GM18519 (cell line): ENCODE measurements at regions not wholly inside any gene's neighbourhood (a gene's known extent, or its start where the extent isn't known, plus 50 kb on each side); places are given as distances from the start of the nearest gene placed in this dataset.
A peak's percentile ranks its signal among the peaks of the same experiment; 100 is the strongest.
"Not testable (repeated sequence)": the region's sequence is repeated elsewhere in the genome, so short reads cannot be mapped to it uniquely, and the experiment has no call there.

Source experiments
- ATAC-seq: cut with Tn5 transposase; IDR thresholded peaks from one replicate; pipeline ENCODE4 v1.9.1; 2021; ENCODE audit warnings: mild to moderate bottlenecking, moderate library complexity; ENCODE audit not compliant: unreplicated experiment, low FRiP score

GRCh38 chr3:177781686-177782161 is 584.4 kb upstream of the TBL1XR1 start:
- ATAC-seq, result no peak

GRCh38 chr3:177783338-177783737 is 586.1 kb upstream of the TBL1XR1 start:
- ATAC-seq, result no peak

- ATAC-seq, result no peak
These were observed 586.5 kb upstream of the TBL1XR1 start for GRCh38 chr3:177783767-177784166.

GRCh38 chr3:177787279-177788041 is 590.2 kb upstream of the TBL1XR1 start:
- peak; percentile 76 for ATAC-seq

GRCh38 chr3:177789500-177789899 is 592.2 kb upstream of the TBL1XR1 start:
- ATAC-seq, result no peak

- no peak for ATAC-seq
These were observed 595.2 kb upstream of the TBL1XR1 start for GRCh38 chr3:177792311-177793030.

- ATAC-seq, result no peak
These were observed 596.2 kb upstream of the TBL1XR1 start for GRCh38 chr3:177793451-177793850.

GRCh38 chr3:177795216-177795615 is 597.9 kb upstream of the TBL1XR1 start:
- ATAC-seq, result no peak

- no peak for ATAC-seq
These were observed 598.6 kb upstream of the TBL1XR1 start for GRCh38 chr3:177795859-177796258.

GRCh38 chr3:177800147-177800546 is 602.9 kb upstream of the TBL1XR1 start:
- not testable (repeated sequence) for ATAC-seq

GRCh38 chr3:177800561-177800960 is 603.3 kb upstream of the TBL1XR1 start:
- ATAC-seq, result no peak

GRCh38 chr3:177802151-177802900 is 605.0 kb upstream of the TBL1XR1 start:
- no peak for ATAC-seq

- ATAC-seq, result no peak
These were observed 606.2 kb upstream of the TBL1XR1 start for GRCh38 chr3:177803500-177803899.

- no peak for ATAC-seq
These were observed 606.8 kb upstream of the TBL1XR1 start for GRCh38 chr3:177804032-177804431.

- ATAC-seq, result no peak
These were observed 607.4 kb upstream of the TBL1XR1 start for GRCh38 chr3:177804646-177805045.

GRCh38 chr3:177807150-177807875 is 610.0 kb upstream of the TBL1XR1 start:
- no peak for ATAC-seq

- ATAC-seq, result not testable (repeated sequence)
These were observed 611.7 kb upstream of the TBL1XR1 start for GRCh38 chr3:177808928-177809478.

- ATAC-seq, result no peak
These were observed 612.9 kb upstream of the TBL1XR1 start for GRCh38 chr3:177810162-177810623.

- no peak for ATAC-seq
These were observed 613.8 kb upstream of the TBL1XR1 start for GRCh38 chr3:177811112-177811511.

- no peak for ATAC-seq
These were observed 614.6 kb upstream of the TBL1XR1 start for GRCh38 chr3:177811835-177812234.
